H1 (cell line): ENCODE measurements at regions not wholly inside any gene's neighbourhood (a gene's known extent, or its start where the extent isn't known, plus 50 kb on each side); places are given as distances from the start of the nearest gene placed in this dataset.

Experiments used
- ASH2L ChIP-seq: fragments of 200-600, 300-600 bp; sonication (generic); IDR thresholded peaks from one replicate; pipeline ENCODE4 v1.7.1; 2017; ENCODE audit warnings: low read length
- BACH1 ChIP-seq: IDR thresholded peaks from 2 replicates; pipeline ENCODE4 v1.6.1; 2012; ENCODE audit warnings: low read length, improper control_type of control experiment
- BCL11A ChIP-seq, 2 experiments: IDR thresholded peaks; one replicate each; pipeline ENCODE4 v1.6.1; 2011; ENCODE audit warnings: low read depth in 2 of 2, low read length in 2 of 2, mild to moderate bottlenecking in 2 of 2
- HDAC2 ChIP-seq, 2 experiments: fragments of 300-600 bp in 1 of 2; sonication (generic) in 1 of 2; IDR thresholded peaks; 2 replicates each; pipeline ENCODE4 v1.6.1; 2011 to 2012; ENCODE audit warnings: low read depth in 2 of 2, low read length in 2 of 2, mild to moderate bottlenecking in 2 of 2, moderate library complexity in 2 of 2, borderline replicate concordance in 1 of 2, inconsistent platforms in 1 of 2
- MAFK ChIP-seq: IDR thresholded peaks from 2 replicates; pipeline ENCODE4 v1.6.1; 2012; ENCODE audit warnings: low read depth, mild to moderate bottlenecking, improper control_type of control experiment, low read length
- SIN3A ChIP-seq, 2 experiments: IDR thresholded peaks in 1 of 2; conservative IDR thresholded peaks in 1 of 2; 2 replicates each; pipeline ENCODE4 v1.6.1; 2011 to 2012; ENCODE audit warnings: low read length in 2 of 2, improper control_type of control experiment in 1 of 2, low read depth in 1 of 2, mild to moderate bottlenecking in 1 of 2
- YY1 ChIP-seq: IDR thresholded peaks from 2 replicates; pipeline ENCODE4 v1.6.1; 2011; ENCODE audit warnings: low read depth, mild to moderate bottlenecking, low read length
- TF ChIP-seq, protein P1 (sequence below): IDR thresholded peaks from 2 replicates; pipeline ENCODE4 v1.6.1; 2012; ENCODE audit warnings: inconsistent platforms

DNA sequence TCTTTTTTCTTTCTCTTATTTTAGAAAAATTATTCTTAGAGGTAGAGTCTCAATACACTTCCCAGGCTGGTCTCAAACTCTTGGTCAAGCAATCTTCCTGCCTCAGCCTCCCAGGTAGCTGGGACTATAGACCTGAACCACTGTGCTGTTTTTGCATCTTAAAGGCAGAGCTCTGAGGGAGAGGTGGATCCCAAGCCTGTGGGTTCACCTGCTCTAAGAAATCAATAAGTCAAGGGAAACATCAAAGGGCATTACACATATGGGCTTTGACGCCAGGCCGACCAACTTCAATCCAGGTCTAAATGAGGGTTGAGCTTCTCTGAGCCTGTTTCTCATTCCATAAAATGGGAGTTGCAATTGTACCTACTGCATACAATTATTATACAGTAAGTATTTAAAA, 223.9 kb downstream of the LY86 start (continued):
- TF ChIP-seq HDAC2 (IDR thresholded peaks at IDR 0.05; ENCODE audit: borderline replicate concordance in 1 of 2, low read depth in 2 of 2, low read length in 2 of 2) (no peak), ASH2L (no peak), BACH1 (no peak), MAFK (no peak), YY1 (no peak), BCL11A (IDR thresholded peaks at IDR 0.05; ENCODE audit: low read depth in 2 of 2, low read length in 2 of 2) (no peak), SIN3A (conservative IDR thresholded peaks at IDR 0.05 in 1 of 2, IDR thresholded peaks at IDR 0.05 in 1 of 2; ENCODE audit: low read depth in 1 of 2, low read length in 2 of 2) (no peak)
- TF ChIP-seq, protein P1, sequence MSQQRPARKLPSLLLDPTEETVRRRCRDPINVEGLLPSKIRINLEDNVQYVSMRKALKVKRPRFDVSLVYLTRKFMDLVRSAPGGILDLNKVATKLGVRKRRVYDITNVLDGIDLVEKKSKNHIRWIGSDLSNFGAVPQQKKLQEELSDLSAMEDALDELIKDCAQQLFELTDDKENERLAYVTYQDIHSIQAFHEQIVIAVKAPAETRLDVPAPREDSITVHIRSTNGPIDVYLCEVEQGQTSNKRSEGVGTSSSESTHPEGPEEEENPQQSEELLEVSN: no peak
